OCI-LY1 (cell line): ENCODE measurements at regions not wholly inside any gene's neighbourhood (a gene's known extent, or its start where the extent isn't known, plus 50 kb on each side); places are given as distances from the start of the nearest gene placed in this dataset.

Experiments
- CTCF ChIP-seq: fragments of 200-600 bp; sonication (generic), shearing (Covaris generic); IDR thresholded peaks from 2 replicates; pipeline ENCODE4 v1.5.1; 2017; ENCODE audit warnings: mild to moderate bottlenecking, antibody characterized with exemption, low read length, moderate library complexity, mixed read lengths
- EZH2 ChIP-seq: fragments of 200-600 bp; sonication (generic), shearing (Covaris generic); IDR thresholded peaks from 2 replicates; pipeline ENCODE4 v1.8.0; 2017; ENCODE audit warnings: borderline replicate concordance, mixed run types, mild to moderate bottlenecking, antibody characterized with exemption, low read length, moderate library complexity, mixed read lengths

DNA sequence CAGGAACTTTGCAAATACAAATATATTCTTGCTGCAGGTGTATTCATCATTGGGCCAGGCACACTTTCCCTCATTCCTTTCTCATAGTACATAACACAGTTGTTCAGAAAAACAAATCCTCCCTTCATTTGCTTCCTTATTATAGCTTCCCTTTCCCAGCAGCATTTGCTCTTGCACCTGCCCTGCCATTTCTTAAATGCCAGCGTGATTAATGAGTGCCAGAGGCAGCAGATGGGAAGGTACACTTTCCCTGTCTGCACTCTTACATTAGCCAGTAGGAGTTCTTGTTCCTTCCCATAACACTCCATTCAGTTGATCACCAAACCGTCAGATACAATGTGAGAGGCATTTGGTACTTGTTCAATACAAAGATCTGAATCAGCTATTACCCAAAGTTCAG lies 128.5 kb upstream of the GAP43 start:
- no peak for TF ChIP-seq CTCF
- TF ChIP-seq EZH2, result no peak
